Upper lobe of left lung (tissue), 6 donors: ENCODE measurements at regions not wholly inside any gene's neighbourhood (a gene's known extent, or its start where the extent isn't known, plus 50 kb on each side); places are given as distances from the start of the nearest gene placed in this dataset.
"Not testable (repeated sequence)": the region's sequence is repeated elsewhere in the genome, so short reads cannot be mapped to it uniquely, and the experiment has no call there.

Source experiments
- ATAC-seq, 2 donors: fragments of 200-7000 bp; cut with Tn5 transposase; one replicate each; pipeline ENCODE4 v1.9.1; 2022; ENCODE audit warnings: mild to moderate bottlenecking in 2 of 2, moderate library complexity in 2 of 2; ENCODE audit not compliant: low FRiP score in 2 of 2
- DNase-seq, 2 donors: peaks; one replicate each; pipeline ENCODE4 v3.0.0-alpha.2; 2019 to 2020
- H3K27ac ChIP-seq, 4 donors: fragments of 200-600 bp; sonication (generic); one replicate each; pipeline ENCODE4 v1.5.1; 2016 to 2019
- H3K27me3 ChIP-seq, 4 donors: fragments of 200-600 bp; sonication (generic); one replicate each; pipeline ENCODE4 v1.5.1; 2017 to 2019
- H3K36me3 ChIP-seq, 4 donors: fragments of 200-600 bp; sonication (generic); one replicate each; pipeline ENCODE4 v1.5.1; 2016 to 2019
- H3K4me1 ChIP-seq, 4 donors: fragments of 200-600 bp; sonication (generic); one replicate each; pipeline ENCODE4 v1.5.1; 2018 to 2019
- H3K4me3 ChIP-seq, 4 donors: fragments of 200-600 bp; sonication (generic); one replicate each; pipeline ENCODE4 v1.5.1; 2017 to 2019; ENCODE audit warnings: mild to moderate bottlenecking in 2 of 4, moderate library complexity in 1 of 4
- H3K9me3 ChIP-seq, 4 donors: fragments of 200-600 bp; sonication (generic); one replicate each; pipeline ENCODE4 v1.5.1; 2018 to 2019
- CTCF ChIP-seq, 6 experiments: fragments of 450-650 bp in 4 of 6; fragments of 200-600 bp in 2 of 6; sonication (generic) in 2 of 6; IDR thresholded peaks; one replicate each; pipeline ENCODE4 v1.5.1; 2016 to 2019; ENCODE audit warnings: antibody characterized with exemption in 6 of 6
- EP300 ChIP-seq, 4 donors: sonication (generic); formaldehyde crosslinking; IDR thresholded peaks; one replicate each; pipeline ENCODE4 v1.5.1; 2017; ENCODE audit warnings: antibody characterized with exemption in 4 of 4, control low read depth in 2 of 4
- POLR2A ChIP-seq, 4 donors: fragments of 450-650 bp; IDR thresholded peaks; one replicate each; pipeline ENCODE4 v1.5.1; 2016 to 2017; ENCODE audit warnings: antibody characterized with exemption in 4 of 4, mild to moderate bottlenecking in 2 of 4
- POLR2AphosphoS5 ChIP-seq, 2 donors: sonication (generic); formaldehyde crosslinking; IDR thresholded peaks; one replicate each; pipeline ENCODE4 v1.5.1; 2017; ENCODE audit warnings: antibody characterized with exemption in 2 of 2
- WGBS, 2 donors: methylation state at CpG; one replicate each; pipeline ENCODE4 v1.1.5; 2017 to 2018; 5-methylcytosine and 5-hydroxymethylcytosine counted together
- donor health status: DM: no; HTN: no; CAD: no; lungs with moderate emphysema.
- donor health status: DM: no; HTN: yes; CAD: no; lungs with severe emphysema.

- Histone ChIP-seq H3K27ac (no peak overlapping the region), H3K36me3 (no peaks in the 10 kb centered on the region), H3K4me3 (no peak overlapping the region), H3K27me3 (no peaks in the 10 kb centered on the region), H3K9me3 (no peaks in the 10 kb centered on the region), H3K4me1 (no peaks in the 10 kb centered on the region)
- ATAC-seq (no peak), DNase-seq (no peak)
- 85 to 86% methylated on average over 2 of the region's 2 CpGs for WGBS, 2 donors
- TF ChIP-seq POLR2A (IDR thresholded peaks at IDR 0.05): no peak
- TF ChIP-seq CTCF (IDR thresholded peaks at IDR 0.05): no peak
Measured at GRCh38 chr14:54010981-54011380, 54.4 kb upstream of the BMP4 start.

GRCh38 chr14:54023027-54023426, 66.4 kb upstream of the BMP4 start:
- H3K36me3 ChIP-seq: no peaks in the 10 kb centered on the region
- 77 to 91% methylated on average over 2 of the region's 2 CpGs for WGBS, 2 donors
- TF ChIP-seq POLR2AphosphoS5 (IDR thresholded peaks at IDR 0.05): no peak
- no peak for TF ChIP-seq EP300 (IDR thresholded peaks at IDR 0.05)
- TF ChIP-seq CTCF (IDR thresholded peaks at IDR 0.05): no peak
- no peak for TF ChIP-seq POLR2A (IDR thresholded peaks at IDR 0.05)
- no peaks in the 10 kb centered on the region for H3K4me1 ChIP-seq
- H3K9me3 ChIP-seq: no peaks in the 10 kb centered on the region
- no peak overlapping the region for H3K27ac ChIP-seq
- no peak overlapping the region for H3K4me3 ChIP-seq
- no peaks in the 10 kb centered on the region for H3K27me3 ChIP-seq
- ATAC-seq (no peak), DNase-seq (no peak)

GRCh38 chr14:54025661-54026060, 69.0 kb upstream of the BMP4 start:
- ATAC-seq: no peak
- Histone ChIP-seq H3K4me3 (no peak overlapping the region), H3K9me3 (no peaks in the 10 kb centered on the region), H3K4me1 (no peaks in the 10 kb centered on the region), H3K27ac (no peak overlapping the region), H3K36me3 (no peaks in the 10 kb centered on the region), H3K27me3 (no peaks in the 10 kb centered on the region)
- WGBS, 2 donors: 52 to 53% methylated on average over 1 of the region's 1 CpG
- TF ChIP-seq POLR2A (IDR thresholded peaks at IDR 0.05): no peak
- TF ChIP-seq CTCF (IDR thresholded peaks at IDR 0.05): peak; percentile 12 to 64 (median 46)
- no peak for DNase-seq

GRCh38 chr14:54026671-54027070, 70.0 kb upstream of the BMP4 start:
- Histone ChIP-seq H3K36me3 (no peaks in the 10 kb centered on the region), H3K9me3 (no peaks in the 10 kb centered on the region), H3K4me3 (no peak overlapping the region), H3K27ac (no peak overlapping the region), H3K4me1 (no peaks in the 10 kb centered on the region), H3K27me3 (no peaks in the 10 kb centered on the region)
- WGBS, 2 donors: 90 to 97% methylated on average over 2 of the region's 2 CpGs
- TF ChIP-seq EP300 (IDR thresholded peaks at IDR 0.05): no peak
- TF ChIP-seq POLR2AphosphoS5 (IDR thresholded peaks at IDR 0.05): no peak
- no peak for TF ChIP-seq POLR2A (IDR thresholded peaks at IDR 0.05)
- TF ChIP-seq CTCF (IDR thresholded peaks at IDR 0.05): no peak
- DNase-seq (no peak), ATAC-seq (no peak)

- DNase-seq, H3K9me3 ChIP-seq, H3K27ac ChIP-seq, ATAC-seq, H3K4me3 ChIP-seq, H3K4me1 ChIP-seq, H3K36me3 ChIP-seq, H3K27me3 ChIP-seq: not testable (repeated sequence)
- 88 to 96% methylated on average over 1 of the region's 1 CpG for WGBS, 2 donors
Measured at GRCh38 chr14:54030996-54031395, 74.4 kb upstream of the BMP4 start.

GRCh38 chr14:54033285-54033684, 76.7 kb upstream of the BMP4 start:
- 86 to 97% methylated on average over 6 to 7 of the region's 7 CpGs for WGBS, 2 donors
- DNase-seq, ATAC-seq, H3K36me3 ChIP-seq, H3K4me1 ChIP-seq, H3K9me3 ChIP-seq, H3K27ac ChIP-seq, H3K4me3 ChIP-seq, H3K27me3 ChIP-seq: not testable (repeated sequence)
